ENCODE measurements at regions not wholly inside any gene's neighbourhood (a gene's known extent, or its start where the extent isn't known, plus 50 kb on each side); places are given as distances from the start of the nearest gene placed in this dataset.

DNA sequence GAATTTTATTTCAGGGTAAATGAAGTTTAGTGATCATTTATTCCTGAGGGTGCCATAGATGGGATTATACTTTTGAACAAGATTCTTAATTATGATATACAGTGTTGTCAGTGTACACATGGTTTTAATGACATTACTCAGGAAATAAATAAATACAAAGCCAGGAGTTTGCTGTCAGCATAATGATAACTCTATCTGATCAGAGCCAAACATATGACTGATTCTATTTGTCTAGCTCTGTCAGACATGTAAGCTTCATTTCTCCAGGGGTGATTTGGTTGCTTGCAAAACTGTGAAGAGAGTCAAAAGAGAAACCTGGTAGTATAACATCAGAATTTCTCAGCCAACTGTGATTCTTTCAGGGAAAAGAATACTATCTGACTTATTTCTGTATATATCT lies 1425.8 kb upstream of the C9orf72 start:
- TF ChIP-seq, protein P1, sequence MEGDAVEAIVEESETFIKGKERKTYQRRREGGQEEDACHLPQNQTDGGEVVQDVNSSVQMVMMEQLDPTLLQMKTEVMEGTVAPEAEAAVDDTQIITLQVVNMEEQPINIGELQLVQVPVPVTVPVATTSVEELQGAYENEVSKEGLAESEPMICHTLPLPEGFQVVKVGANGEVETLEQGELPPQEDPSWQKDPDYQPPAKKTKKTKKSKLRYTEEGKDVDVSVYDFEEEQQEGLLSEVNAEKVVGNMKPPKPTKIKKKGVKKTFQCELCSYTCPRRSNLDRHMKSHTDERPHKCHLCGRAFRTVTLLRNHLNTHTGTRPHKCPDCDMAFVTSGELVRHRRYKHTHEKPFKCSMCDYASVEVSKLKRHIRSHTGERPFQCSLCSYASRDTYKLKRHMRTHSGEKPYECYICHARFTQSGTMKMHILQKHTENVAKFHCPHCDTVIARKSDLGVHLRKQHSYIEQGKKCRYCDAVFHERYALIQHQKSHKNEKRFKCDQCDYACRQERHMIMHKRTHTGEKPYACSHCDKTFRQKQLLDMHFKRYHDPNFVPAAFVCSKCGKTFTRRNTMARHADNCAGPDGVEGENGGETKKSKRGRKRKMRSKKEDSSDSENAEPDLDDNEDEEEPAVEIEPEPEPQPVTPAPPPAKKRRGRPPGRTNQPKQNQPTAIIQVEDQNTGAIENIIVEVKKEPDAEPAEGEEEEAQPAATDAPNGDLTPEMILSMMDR (IDR thresholded peaks at IDR 0.05), result no peak
- TF ChIP-seq POLR2A (IDR thresholded peaks at IDR 0.05) (no peak), EP300 (IDR thresholded peaks at IDR 0.05) (no peak)

Data from ovary (tissue), 3 donors.